ENCODE measurements at regions not wholly inside any gene's neighbourhood (a gene's known extent, or its start where the extent isn't known, plus 50 kb on each side); places are given as distances from the start of the nearest gene placed in this dataset.
"Not testable (repeated sequence)": the region's sequence is repeated elsewhere in the genome, so short reads cannot be mapped to it uniquely, and the experiment has no call there.

GRCh38 chr16:9661336-9662017 is 520.8 kb downstream of the GRIN2A start:
- no peak for DNase-seq

- DNase-seq, result no peak
Measured at GRCh38 chr16:9663588-9663987, 518.6 kb downstream of the GRIN2A start.

GRCh38 chr16:9665851-9666271 is 516.4 kb downstream of the GRIN2A start:
- DNase-seq, result peak; percentile 77

GRCh38 chr16:9666834-9667480 is 515.3 kb downstream of the GRIN2A start:
- peak; percentile 59 for DNase-seq

GRCh38 chr16:9670033-9670432 is 512.2 kb downstream of the GRIN2A start:
- no peak for DNase-seq

- not testable (repeated sequence) for DNase-seq
Measured at GRCh38 chr16:9670616-9671015, 511.6 kb downstream of the GRIN2A start.

GRCh38 chr16:9676560-9677300 is 505.5 kb downstream of the GRIN2A start:
- not testable (repeated sequence) for DNase-seq

- DNase-seq, result no peak
Measured at GRCh38 chr16:9677301-9677653, 505.0 kb downstream of the GRIN2A start.

- DNase-seq, result no peak
Measured at GRCh38 chr16:9679213-9679767, 502.9 kb downstream of the GRIN2A start.

- no peak for DNase-seq
Measured at GRCh38 chr16:9680019-9680655, 502.1 kb downstream of the GRIN2A start.

GRCh38 chr16:9680968-9681367 is 501.3 kb downstream of the GRIN2A start:
- DNase-seq, result no peak

GRCh38 chr16:9681508-9681907 is 500.7 kb downstream of the GRIN2A start:
- DNase-seq, result no peak

GRCh38 chr16:9682320-9682719 is 499.9 kb downstream of the GRIN2A start:
- DNase-seq, result no peak

GRCh38 chr16:9683677-9684076 is 498.6 kb downstream of the GRIN2A start:
- no peak for DNase-seq

GRCh38 chr16:9687737-9688319 is 494.4 kb downstream of the GRIN2A start:
- DNase-seq, result no peak

GRCh38 chr16:9689597-9689996 is 492.6 kb downstream of the GRIN2A start:
- no peak for DNase-seq

- no peak for DNase-seq
Measured at GRCh38 chr16:9695152-9695551, 487.1 kb downstream of the GRIN2A start.

Measured in DMS153 (cell line).